Hepatic stellate cell (primary cell): ENCODE measurements at regions not wholly inside any gene's neighbourhood (a gene's known extent, or its start where the extent isn't known, plus 50 kb on each side); places are given as distances from the start of the nearest gene placed in this dataset.
"Not testable (repeated sequence)": the region's sequence is repeated elsewhere in the genome, so short reads cannot be mapped to it uniquely, and the experiment has no call there.

ENCODE experiments used
- DNase-seq: peaks from one replicate; pipeline ENCODE4 v3.0.0; 2011; ENCODE audit warnings: low spot score

GRCh38 chr11:45000918-45001317 lies 50.2 kb upstream of the TP53I11 start:
- DNase-seq: no peak

GRCh38 chr11:45001466-45002165 lies 50.9 kb upstream of the TP53I11 start:
- DNase-seq: no peak

DNA sequence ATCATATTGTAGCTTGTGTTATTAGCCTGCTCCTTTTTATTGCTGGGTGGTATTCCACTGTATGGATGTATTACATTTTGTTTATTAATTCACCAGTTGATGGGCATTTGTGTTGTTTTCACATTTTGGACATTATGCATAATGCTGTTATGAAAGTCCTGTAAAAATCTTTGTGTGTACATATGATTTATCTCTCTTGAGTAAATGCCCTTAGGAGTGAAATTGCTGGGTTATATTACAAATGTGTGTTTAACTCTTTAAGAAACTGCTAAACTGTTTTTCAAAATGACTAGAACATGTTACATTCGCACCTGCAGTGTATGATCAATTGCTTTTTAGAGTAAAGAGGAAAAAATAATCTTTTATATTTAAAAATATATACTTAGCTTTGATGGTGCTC lies 54.4 kb upstream of the TP53I11 start:
- no peak for DNase-seq

GRCh38 chr11:45007011-45007410 lies 56.3 kb upstream of the TP53I11 start:
- DNase-seq: no peak

DNA sequence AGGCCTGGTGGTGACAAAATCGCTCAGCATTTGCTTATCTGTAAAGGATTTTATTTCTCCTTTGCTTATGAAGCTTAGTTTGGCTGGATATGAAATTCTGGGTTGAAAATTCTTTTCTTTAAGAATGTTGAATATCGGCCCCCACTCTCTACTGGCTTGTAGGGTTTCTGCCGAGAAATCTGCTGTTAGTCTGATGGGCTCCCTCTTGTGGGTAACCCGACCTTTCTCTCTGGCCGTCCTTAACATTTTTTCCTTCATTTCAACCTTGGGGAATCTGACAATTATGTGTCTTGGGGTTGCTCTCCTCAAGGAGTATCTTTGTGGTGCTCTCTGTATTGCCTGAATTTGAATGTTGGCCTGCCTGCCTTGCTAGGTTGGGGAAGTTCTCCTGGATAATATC lies 65.3 kb upstream of the TP53I11 start:
- not testable (repeated sequence) for DNase-seq

DNA sequence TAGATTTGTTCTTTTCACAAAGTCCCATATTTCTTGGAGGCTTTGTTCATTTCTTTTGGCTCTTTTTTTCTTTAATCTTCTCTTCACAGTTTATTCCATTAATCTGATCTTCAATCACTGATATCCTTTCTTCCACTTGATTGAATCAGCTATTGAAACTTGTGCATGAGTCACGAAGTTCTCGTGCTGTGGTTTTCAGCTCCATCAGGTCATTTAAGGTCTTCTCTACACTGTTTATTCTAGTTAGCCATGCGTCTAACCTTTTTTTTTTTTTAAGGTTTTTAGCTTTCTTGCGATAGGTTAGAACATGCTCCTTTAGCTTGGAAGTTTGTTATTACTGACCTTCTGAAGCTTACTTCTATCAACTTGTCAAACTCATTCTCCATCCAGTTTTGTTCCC lies 65.8 kb upstream of the TP53I11 start:
- DNase-seq: not testable (repeated sequence)

DNA sequence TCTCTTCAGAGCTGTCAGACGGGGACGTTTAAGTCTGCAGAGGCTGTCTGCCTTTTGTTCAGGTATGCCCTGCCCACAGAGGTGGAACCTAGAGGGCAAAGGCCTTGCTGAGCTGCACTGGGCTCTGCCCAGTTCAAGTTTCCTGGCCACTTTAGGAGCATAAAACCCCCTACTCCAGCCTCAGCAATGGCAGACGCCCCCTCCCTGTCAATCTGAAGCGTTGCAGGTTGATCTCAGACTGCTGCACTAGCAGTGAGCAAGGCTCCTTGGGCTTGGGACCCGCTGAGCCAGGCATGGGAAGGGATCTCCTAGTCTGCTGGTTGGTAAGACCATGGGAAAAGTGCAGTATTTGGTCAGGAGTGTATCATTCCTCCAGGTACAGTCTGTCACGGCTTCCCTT lies 66.6 kb upstream of the TP53I11 start:
- DNase-seq: no peak

GRCh38 chr11:45021001-45021400 lies 70.3 kb upstream of the TP53I11 start:
- DNase-seq: no peak

DNA sequence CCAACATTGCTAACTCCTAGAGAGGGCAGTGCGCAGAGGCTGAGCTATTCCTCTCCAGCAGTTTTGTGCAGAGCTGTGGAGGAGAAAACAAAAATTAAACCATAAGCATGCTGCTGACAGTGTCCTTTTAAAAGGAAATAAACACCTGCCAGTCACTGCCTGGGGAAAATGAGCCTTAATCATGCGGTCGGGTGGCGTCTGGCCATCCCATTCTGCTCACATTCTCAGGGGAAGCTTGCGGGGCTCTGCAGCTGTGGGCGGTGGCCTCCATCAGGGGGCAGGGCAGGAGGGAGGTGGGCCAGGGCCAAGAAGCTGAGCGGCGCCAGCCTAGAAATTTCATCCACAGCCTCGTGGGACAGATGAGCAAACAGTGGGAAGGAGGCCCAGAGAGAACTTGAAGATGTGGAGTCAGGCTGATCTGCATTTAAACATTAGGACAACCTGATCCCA lies 71.0 kb upstream of the TP53I11 start:
- DNase-seq: peak; percentile 32

- peak; percentile 32 for DNase-seq
Measured at GRCh38 chr11:45022294-45023064, 71.8 kb upstream of the TP53I11 start.

DNA sequence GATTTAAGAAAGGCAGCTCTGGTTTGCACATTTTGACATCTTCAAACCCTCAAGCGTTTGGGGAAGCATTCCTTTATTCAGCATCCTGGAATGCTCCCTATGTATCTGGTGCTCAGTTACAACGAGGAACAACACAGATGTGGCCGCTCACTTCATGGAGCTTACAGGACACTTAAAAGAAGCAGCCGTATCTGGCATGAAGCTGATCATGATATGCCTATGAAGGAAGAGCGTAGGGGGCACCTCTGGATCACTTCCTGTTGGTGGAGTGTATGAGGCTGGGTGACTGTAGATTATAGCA lies 72.3 kb upstream of the TP53I11 start:
- no peak for DNase-seq

DNA sequence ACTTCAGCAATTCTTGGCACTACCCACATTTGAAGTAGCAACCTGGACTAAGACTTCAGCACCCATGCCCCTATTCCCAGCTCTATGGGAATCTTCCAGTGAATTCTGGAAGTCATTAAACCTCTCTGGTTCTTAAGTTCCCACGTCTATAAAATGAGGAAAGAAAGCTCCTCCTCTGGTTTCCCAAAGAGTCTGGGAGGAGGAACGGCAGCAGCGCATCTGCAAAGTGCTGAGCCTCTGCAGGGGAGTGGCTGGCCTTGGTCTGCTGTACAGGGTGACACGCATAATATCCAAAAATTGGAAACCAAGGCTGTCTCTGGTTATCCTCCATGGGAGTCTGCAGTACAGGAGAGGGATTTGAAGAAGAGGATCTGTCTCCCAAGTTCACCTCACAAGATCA lies 73.6 kb upstream of the TP53I11 start:
- no peak for DNase-seq

- no peak for DNase-seq
Measured at GRCh38 chr11:45024846-45025588, 74.3 kb upstream of the TP53I11 start.

- DNase-seq: no peak
Measured at GRCh38 chr11:45025716-45026492, 75.2 kb upstream of the TP53I11 start.

- no peak for DNase-seq
Measured at GRCh38 chr11:45026835-45027234, 76.2 kb upstream of the TP53I11 start.

DNA sequence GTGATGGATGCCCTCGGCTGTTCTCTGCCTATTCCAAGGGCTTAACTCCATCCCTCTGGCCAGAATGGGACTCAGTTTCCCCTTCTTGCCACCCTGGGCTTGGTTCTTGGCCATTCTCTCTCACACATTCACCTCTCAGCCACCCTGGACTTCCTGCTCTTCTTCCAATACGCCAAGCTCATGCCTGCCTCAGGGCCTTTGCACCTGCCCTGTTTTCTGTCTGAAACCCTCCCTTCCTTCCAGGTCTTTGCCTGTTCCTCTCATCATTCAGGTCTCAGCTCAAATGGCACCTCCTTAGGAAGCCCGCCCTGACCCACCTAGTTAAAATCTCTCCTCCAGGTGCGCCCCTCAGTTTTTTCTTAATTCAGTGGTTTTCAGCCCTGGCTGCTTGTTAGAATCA lies 76.6 kb upstream of the TP53I11 start:
- DNase-seq: no peak

GRCh38 chr11:45028911-45029682 lies 78.4 kb upstream of the TP53I11 start:
- no peak for DNase-seq

- no peak for DNase-seq
Measured at GRCh38 chr11:45030778-45031177, 80.1 kb upstream of the TP53I11 start.

- DNase-seq: no peak
Measured at GRCh38 chr11:45031912-45032519, 81.3 kb upstream of the TP53I11 start.

- DNase-seq: no peak
Measured at GRCh38 chr11:45035413-45035812, 84.7 kb upstream of the TP53I11 start.

- DNase-seq: no peak
Measured at GRCh38 chr11:45036010-45036409, 85.3 kb upstream of the TP53I11 start.
